Lung (tissue), 11 donors: ENCODE measurements at regions not wholly inside any gene's neighbourhood (a gene's known extent, or its start where the extent isn't known, plus 50 kb on each side); places are given as distances from the start of the nearest gene placed in this dataset.

ENCODE experiments used
- ATAC-seq: fragments of 200-7000 bp; cut with Tn5 transposase; one replicate; pipeline ENCODE4 v1.9.1; 2020; ENCODE audit warnings: moderate number of reproducible peaks; ENCODE audit not compliant: insufficient read depth, low FRiP score
- DNase-seq, 3 donors: peaks; one replicate each; pipeline ENCODE4 v3.0.0-alpha.2; 2013 to 2017
- H3K27ac ChIP-seq, 2 donors: one replicate each; pipeline ENCODE4 v1.5.1; 2013; ENCODE audit warnings: mild to moderate bottlenecking in 2 of 2, moderate library complexity in 2 of 2, control low read depth in 1 of 2, inconsistent platforms in 1 of 2, low read depth in 1 of 2, low read length in 1 of 2
- H3K27me3 ChIP-seq, 3 donors: one replicate each; pipeline ENCODE4 v1.5.1; 2013; ENCODE audit warnings: low read length in 2 of 3; ENCODE audit not compliant: control insufficient read depth in 3 of 3, insufficient read depth in 3 of 3
- H3K36me3 ChIP-seq, 4 donors: one replicate each; pipeline ENCODE4 v1.5.1; 2013; ENCODE audit warnings: low read length in 4 of 4, mild to moderate bottlenecking in 1 of 4, moderate library complexity in 1 of 4; ENCODE audit not compliant: control insufficient read depth in 4 of 4, insufficient read depth in 4 of 4
- H3K4me1 ChIP-seq, 5 donors: one replicate each; pipeline ENCODE4 v1.5.1; 2013; ENCODE audit warnings: low read length in 5 of 5, mild to moderate bottlenecking in 2 of 5, moderate library complexity in 1 of 5; ENCODE audit not compliant: control insufficient read depth in 5 of 5, insufficient read depth in 5 of 5
- H3K4me3 ChIP-seq: one replicate; pipeline ENCODE4 v1.5.1; 2013; ENCODE audit warnings: mild to moderate bottlenecking, control low read depth, moderate library complexity
- H3K9ac ChIP-seq, 2 donors: one replicate each; pipeline ENCODE4 v1.5.1; 2013; ENCODE audit warnings: low read length in 2 of 2, control low read depth in 1 of 2; ENCODE audit not compliant: insufficient read depth in 1 of 2
- H3K9me3 ChIP-seq, 4 donors: one replicate each; pipeline ENCODE4 v1.5.1; 2013; ENCODE audit warnings: low read length in 3 of 4, mild to moderate bottlenecking in 1 of 4, moderate library complexity in 1 of 4; ENCODE audit not compliant: control insufficient read depth in 4 of 4, insufficient read depth in 3 of 4
- CTCF ChIP-seq: IDR thresholded peaks from 2 replicates; pipeline ENCODE4 v1.5.1; 2012; ENCODE audit warnings: mild to moderate bottlenecking; ENCODE audit errors: control extremely low read depth, extremely low read depth
- WGBS, 2 donors: extraction: QIAGEN DNeasy Blood & Tissue Kit; methylation state at CpG; one replicate each; pipeline ENCODE4 v1.1.7; 2013; 5-methylcytosine and 5-hydroxymethylcytosine counted together
- donor health status: control.
- donor health status: control.
- donor health status: Bipolar disorder and iron deficiency.
- donor health status: healthy.
- donor health status: DM: yes; HTN: yes; CAD: no.

GRCh38 chrX:40213092-40213491 is 115.3 kb upstream of the BCOR start:
- Histone ChIP-seq H3K36me3 (no peaks in the 10 kb centered on the region), H3K9me3 (peaks cover 0 to 15% (median 0%) of the 10 kb centered on the region in 4 donors), H3K4me3 (no peak overlapping the region), H3K4me1 (no peaks in the 10 kb centered on the region), H3K9ac (no peak overlapping the region), H3K27ac (peak overlapping the region in 1 of 2 donors; percentile 22), H3K27me3 (no peaks in the 10 kb centered on the region)
- no peak for DNase-seq
- TF ChIP-seq CTCF = no peak
- WGBS, 2 donors = 79 to 90% methylated on average over 3 of the region's 3 CpGs
- no peak for ATAC-seq

GRCh38 chrX:40209951-40210617 is 112.3 kb upstream of the BCOR start:
- WGBS, 2 donors = 76 to 85% methylated on average over 4 of the region's 4 CpGs
- TF ChIP-seq CTCF = no peak
- H3K9ac ChIP-seq = no peak overlapping the region
- DNase-seq (no peak), ATAC-seq (no peak)
- H3K4me1 ChIP-seq = peaks cover 0 to 2% (median 0%) of the 10 kb centered on the region in 5 donors
- H3K36me3 ChIP-seq = no peaks in the 10 kb centered on the region
- H3K9me3 ChIP-seq = peaks cover 0 to 8% (median 0%) of the 10 kb centered on the region in 4 donors
- H3K27ac ChIP-seq = peak overlapping the region in 1 of 2 donors; percentile 1
- no peaks in the 10 kb centered on the region for H3K27me3 ChIP-seq
- H3K4me3 ChIP-seq = no peak overlapping the region

- WGBS, 2 donors = 52 to 78% methylated on average over 4 of the region's 4 CpGs
- no peak for TF ChIP-seq CTCF
- no peaks in the 10 kb centered on the region for H3K36me3 ChIP-seq
- DNase-seq = no peak
- H3K4me3 ChIP-seq = no peak overlapping the region
- no peak overlapping the region for H3K9ac ChIP-seq
- H3K9me3 ChIP-seq = peaks cover 0 to 2% (median 0%) of the 10 kb centered on the region in 4 donors
- ATAC-seq = no peak
- no peak overlapping the region for H3K27ac ChIP-seq
- peaks cover 0 to 2% (median 0%) of the 10 kb centered on the region in 5 donors for H3K4me1 ChIP-seq
- peaks cover 0 to 2% (median 0%) of the 10 kb centered on the region in 3 donors for H3K27me3 ChIP-seq
Observed at GRCh38 chrX:40207626-40208025, 109.9 kb upstream of the BCOR start.
